ENCODE measurements at regions not wholly inside any gene's neighbourhood (a gene's known extent, or its start where the extent isn't known, plus 50 kb on each side); places are given as distances from the start of the nearest gene placed in this dataset.

GRCh38 chr1:38125016-38125415 is 78.4 kb upstream of the POU3F1 start:
- ChIA-PET CTCF (ENCODE audit: unreplicated experiment) (no interaction called here), POLR2A (no interaction called here)
- no TSS peak for BruUV-seq (replicated peaks)
- H3K4me3 ChIP-seq (ENCODE audit: low read depth, low read length, poor library complexity, severe bottlenecking) = no peak overlapping the region
- H4K20me1 ChIP-seq (ENCODE audit: insufficient read depth, low read length) = no peaks in the 10 kb centered on the region
- no peaks in the 10 kb centered on the region for H3K4me1 ChIP-seq (ENCODE audit: insufficient read depth, low read length, poor library complexity, severe bottlenecking)
- H3K9me3 ChIP-seq (ENCODE audit: low read length) = no peaks in the 10 kb centered on the region
- H3K79me2 ChIP-seq (ENCODE audit: insufficient read depth, low read depth, low read length) = no peaks in the 10 kb centered on the region
- H3K27ac ChIP-seq (ENCODE audit: low read depth, low read length, poor library complexity, severe bottlenecking) = no peak overlapping the region
- H3K9me2 ChIP-seq (ENCODE audit: insufficient read depth, low read length) = no peaks in the 10 kb centered on the region
- H3K4me2 ChIP-seq (ENCODE audit: low read length) = no peak overlapping the region
- intact Hi-C loops (cut with micrococcal nuclease; ENCODE audit: unreplicated experiment) = no loop called here
- DNase-seq (ENCODE audit: low spot score) = no peak
- TF ChIP-seq CTCF (conservative IDR thresholded peaks at IDR 0.05; ENCODE audit: low read length) = no peak
- TF ChIP-seq EZH2phosphoT487 (IDR thresholded peaks at IDR 0.05; ENCODE audit: borderline replicate concordance, low read depth, low read length) = no peak
- H2AFZ ChIP-seq (ENCODE audit: low read length) = no peak overlapping the region
- no peaks in the 10 kb centered on the region for H3K36me3 ChIP-seq (ENCODE audit: insufficient read depth, low read length)

- Histone ChIP-seq H3K4me1 (ENCODE audit: insufficient read depth, low read length, poor library complexity, severe bottlenecking) (no peaks in the 10 kb centered on the region), H3K9me2 (ENCODE audit: insufficient read depth, low read length) (no peaks in the 10 kb centered on the region), H3K4me2 (ENCODE audit: low read length) (no peak overlapping the region), H3K36me3 (ENCODE audit: insufficient read depth, low read length) (no peaks in the 10 kb centered on the region), H3K27ac (ENCODE audit: low read depth, low read length, poor library complexity, severe bottlenecking) (no peak overlapping the region), H3K4me3 (ENCODE audit: low read depth, low read length, poor library complexity, severe bottlenecking) (no peak overlapping the region), H2AFZ (ENCODE audit: low read length) (no peak overlapping the region), H4K20me1 (ENCODE audit: insufficient read depth, low read length) (no peaks in the 10 kb centered on the region), H3K9me3 (ENCODE audit: low read length) (no peaks in the 10 kb centered on the region), H3K79me2 (ENCODE audit: insufficient read depth, low read depth, low read length) (no peaks in the 10 kb centered on the region)
- TF ChIP-seq CTCF (conservative IDR thresholded peaks at IDR 0.05; ENCODE audit: low read length) = no peak
- no peak for TF ChIP-seq EZH2phosphoT487 (IDR thresholded peaks at IDR 0.05; ENCODE audit: borderline replicate concordance, low read depth, low read length)
- DNase-seq (ENCODE audit: low spot score) = no peak
- CTCF ChIA-PET (ENCODE audit: unreplicated experiment) = no interaction called here
- POLR2A ChIA-PET = no interaction called here
- no TSS peak for BruUV-seq (replicated peaks)
- intact Hi-C loops (cut with micrococcal nuclease; ENCODE audit: unreplicated experiment) = no loop called here
Observed at GRCh38 chr1:38123356-38124135, 77.0 kb upstream of the POU3F1 start.

GRCh38 chr1:38121231-38121680 is 74.7 kb upstream of the POU3F1 start:
- ChIA-PET POLR2A (no interaction called here), CTCF (ENCODE audit: unreplicated experiment) (no interaction called here)
- no peak overlapping the region for H3K4me3 ChIP-seq (ENCODE audit: low read depth, low read length, poor library complexity, severe bottlenecking)
- no peaks in the 10 kb centered on the region for H3K36me3 ChIP-seq (ENCODE audit: insufficient read depth, low read length)
- no peak overlapping the region for H3K27ac ChIP-seq (ENCODE audit: low read depth, low read length, poor library complexity, severe bottlenecking)
- no TSS peak for BruUV-seq (replicated peaks)
- H3K4me2 ChIP-seq (ENCODE audit: low read length) = no peak overlapping the region
- no peaks in the 10 kb centered on the region for H3K79me2 ChIP-seq (ENCODE audit: insufficient read depth, low read depth, low read length)
- no peaks in the 10 kb centered on the region for H3K9me2 ChIP-seq (ENCODE audit: insufficient read depth, low read length)
- no peaks in the 10 kb centered on the region for H3K9me3 ChIP-seq (ENCODE audit: low read length)
- no peak for DNase-seq (ENCODE audit: low spot score)
- no peak overlapping the region for H2AFZ ChIP-seq (ENCODE audit: low read length)
- no peaks in the 10 kb centered on the region for H3K4me1 ChIP-seq (ENCODE audit: insufficient read depth, low read length, poor library complexity, severe bottlenecking)
- TF ChIP-seq EZH2phosphoT487 (IDR thresholded peaks at IDR 0.05; ENCODE audit: borderline replicate concordance, low read depth, low read length) (no peak), CTCF (conservative IDR thresholded peaks at IDR 0.05; ENCODE audit: low read length) (no peak)
- no peaks in the 10 kb centered on the region for H4K20me1 ChIP-seq (ENCODE audit: insufficient read depth, low read length)
- intact Hi-C loops (cut with micrococcal nuclease; ENCODE audit: unreplicated experiment) = no loop called here
